Heart left ventricle (tissue), 16 donors: ENCODE measurements at regions not wholly inside any gene's neighbourhood (a gene's known extent, or its start where the extent isn't known, plus 50 kb on each side); places are given as distances from the start of the nearest gene placed in this dataset.
"Not testable (repeated sequence)": the region's sequence is repeated elsewhere in the genome, so short reads cannot be mapped to it uniquely, and the experiment has no call there.

ENCODE experiments used
- ATAC-seq, 4 donors: fragments of 200-7000 bp; cut with Tn5 transposase; one replicate each; pipeline ENCODE4 v1.9.1; 2020 to 2022; ENCODE audit warnings: moderate library complexity in 4 of 4, mild to moderate bottlenecking in 3 of 4, moderate number of reproducible peaks in 1 of 4
- DNase-seq, 5 donors: peaks; one replicate each; pipeline ENCODE4 v3.0.0-alpha.2; 2020
- H3K27ac ChIP-seq, 12 donors: fragments of 200-600 bp; sonication (generic) in 4 of 12; one replicate each; pipeline versions ENCODE4 v1.5.0 to v1.8.0; 2016 to 2022; ENCODE audit warnings: mild to moderate bottlenecking in 2 of 12
- H3K27me3 ChIP-seq, 9 donors: fragments of 200-600 bp; sonication (generic) in 2 of 9; one replicate each; pipeline versions ENCODE4 v1.5.1 to v1.8.0; 2016 to 2022; ENCODE audit warnings: mild to moderate bottlenecking in 3 of 9
- H3K36me3 ChIP-seq, 9 donors: fragments of 200-600 bp; sonication (generic) in 2 of 9; one replicate each; pipeline versions ENCODE4 v1.5.0 to v1.8.0; 2018 to 2022; ENCODE audit warnings: mild to moderate bottlenecking in 2 of 9
- H3K4me1 ChIP-seq, 12 donors: fragments of 200-600 bp; sonication (generic) in 4 of 12; one replicate each; pipeline versions ENCODE4 v1.5.0 to v1.8.0; 2016 to 2022; ENCODE audit warnings: mild to moderate bottlenecking in 3 of 12
- H3K4me3 ChIP-seq, 12 donors: fragments of 200-600 bp; sonication (generic) in 4 of 12; one replicate each; pipeline versions ENCODE4 v1.5.0 to v1.8.0; 2017 to 2022; ENCODE audit warnings: mild to moderate bottlenecking in 9 of 12, moderate library complexity in 4 of 12
- H3K9me3 ChIP-seq, 12 donors: fragments of 200-600 bp; sonication (generic) in 4 of 12; one replicate each; pipeline versions ENCODE4 v1.5.0 to v1.8.0; 2016 to 2022; ENCODE audit warnings: mild to moderate bottlenecking in 1 of 12
- CTCF ChIP-seq, 12 donors: fragments of 200-600 bp; sonication (generic) in 4 of 12; IDR thresholded peaks; one replicate each; pipeline versions ENCODE4 v1.5.0 to v1.8.0; 2018 to 2022; ENCODE audit warnings: antibody characterized with exemption in 12 of 12, mild to moderate bottlenecking in 5 of 12
- POLR2A ChIP-seq, 2 donors: fragments of 450-650 bp; IDR thresholded peaks; one replicate each; pipeline ENCODE4 v1.6.1; 2017; ENCODE audit warnings: antibody characterized with exemption in 2 of 2, mild to moderate bottlenecking in 2 of 2, moderate library complexity in 2 of 2
- WGBS, 4 donors: extraction: QIAGEN DNeasy Blood & Tissue Kit in 2 of 4; methylation state at CpG; one replicate each; pipeline versions ENCODE4 v1.1.5 to v1.1.7; 2013 to 2018; 5-methylcytosine and 5-hydroxymethylcytosine counted together
- intact Hi-C, 10 donors: fragments of 100-400 bp; cut with DNase I; formaldehyde crosslinking; loops; one replicate each; pipeline versions ENCODE4 v1.11.1 to v1.14.2; 2022
- donor health status: ischemic (EF 13 %, LVEDD 7.1; RV severe dilation, severe dysfunction).
- donor health status: healthy with polysubstance abuse.
- donor health status: DM: no; HTN: yes; CAD: no.
- donor health status: DM: no; HTN: no; CAD: no.
- donor health status: ischemic (EF 25% LVEDD 6.9; RV normal size, moderate dysfunction).
- donor health status: ischemic (EF 25% LVEDD 5.7; RV mildly dilated, moderate dysfunction).
- donor health status: healthy.
- donor health status: DM: yes; HTN: yes; CAD: no.
- donor health status: ischemic (EF 35%, LVEDD 5.7; RV mildly dilated, moderate dysfunction).
- donor health status: nonischemic (EF 11% LVEDD 7.7; RV severe dilation, severe dysfunction).
- donor health status: DM: yes; HTN: yes; CAD: no.
- donor health status: PGD.
- donor health status: ischemic (EF 29% LVEDD 5.4; RV normal size, mild dysfunction).
- donor health status: nonischemic (EF 23%, LVEDD 6.1; RV moderate dilation, normal function).

- Histone ChIP-seq H3K4me1 (no peaks in the 10 kb centered on the region), H3K27me3 (no peaks in the 10 kb centered on the region), H3K36me3 (no peaks in the 10 kb centered on the region), H3K4me3 (no peak overlapping the region), H3K9me3 (no peaks in the 10 kb centered on the region), H3K27ac (no peak overlapping the region)
- ATAC-seq, result no peak
- WGBS, 4 donors, result 63 to 77% (median 68%) methylated on average over 10 of the region's 10 CpGs
- no peak for DNase-seq
- TF ChIP-seq POLR2A (IDR thresholded peaks at IDR 0.05) (no peak), CTCF (IDR thresholded peaks at IDR 0.05) (no peak)
- intact Hi-C loops, result no loop called here
These were observed 76.6 kb upstream of the LRRC4C start for GRCh38 chr11:41536021-41536568.

GRCh38 chr11:41544902-41545301, 85.5 kb upstream of the LRRC4C start:
- DNase-seq, result not testable (repeated sequence)

GRCh38 chr11:41578421-41579051, 119.1 kb upstream of the LRRC4C start:
- Histone ChIP-seq H3K27me3 (no peaks in the 10 kb centered on the region), H3K36me3 (no peaks in the 10 kb centered on the region), H3K4me1 (no peaks in the 10 kb centered on the region), H3K27ac (no peak overlapping the region), H3K9me3 (no peaks in the 10 kb centered on the region), H3K4me3 (no peak overlapping the region)
- intact Hi-C loops, result no loop called here
- 72 to 78% (median 77%) methylated on average over 9 of the region's 9 CpGs for WGBS, 4 donors
- DNase-seq, result no peak
- TF ChIP-seq POLR2A (IDR thresholded peaks at IDR 0.05), result no peak
- TF ChIP-seq CTCF (IDR thresholded peaks at IDR 0.05), result no peak
- no peak for ATAC-seq

More at GRCh38 chr11:41544902-41545301, 85.5 kb upstream of the LRRC4C start:
- H3K27ac ChIP-seq, H3K4me1 ChIP-seq, ATAC-seq, H3K4me3 ChIP-seq, intact Hi-C loops, H3K36me3 ChIP-seq, H3K27me3 ChIP-seq: not testable (repeated sequence)
- peaks cover 0 to 13% (median 0%) of the 10 kb centered on the region in 12 donors for H3K9me3 ChIP-seq
- 67 to 89% (median 82%) methylated on average over 1 to 3 of the region's 3 CpGs for WGBS, 4 donors

- ATAC-seq, result no peak
- TF ChIP-seq POLR2A (IDR thresholded peaks at IDR 0.05) (no peak), CTCF (IDR thresholded peaks at IDR 0.05) (no peak)
- H3K36me3 ChIP-seq, result no peaks in the 10 kb centered on the region
- no peak overlapping the region for H3K4me3 ChIP-seq
- no peaks in the 10 kb centered on the region for H3K9me3 ChIP-seq
- H3K27me3 ChIP-seq, result no peaks in the 10 kb centered on the region
- no peak for DNase-seq
- H3K4me1 ChIP-seq, result no peaks in the 10 kb centered on the region
- intact Hi-C loops, result no loop called here
- H3K27ac ChIP-seq, result no peak overlapping the region
- 69 to 82% (median 77%) methylated on average over 3 of the region's 3 CpGs for WGBS, 4 donors
These were observed 120.1 kb upstream of the LRRC4C start for GRCh38 chr11:41579546-41579945.

- H3K9me3 ChIP-seq, result peaks cover 0 to 9% (median 0%) of the 10 kb centered on the region in 12 donors
- no peak overlapping the region for H3K4me3 ChIP-seq
- H3K36me3 ChIP-seq, result no peaks in the 10 kb centered on the region
- no peak overlapping the region for H3K27ac ChIP-seq
- intact Hi-C loops, result no loop called here
- no peaks in the 10 kb centered on the region for H3K4me1 ChIP-seq
- H3K27me3 ChIP-seq, result no peaks in the 10 kb centered on the region
- ATAC-seq (no peak), DNase-seq (no peak)
- WGBS, 4 donors, result 16 to 30% (median 18%) methylated on average over 1 of the region's 1 CpG
- TF ChIP-seq CTCF (IDR thresholded peaks at IDR 0.05), result no peak
- no peak for TF ChIP-seq POLR2A (IDR thresholded peaks at IDR 0.05)
These were observed 150.1 kb upstream of the LRRC4C start for GRCh38 chr11:41609511-41609910.
